HG03575 (cell line): ENCODE measurements at regions not wholly inside any gene's neighbourhood (a gene's known extent, or its start where the extent isn't known, plus 50 kb on each side); places are given as distances from the start of the nearest gene placed in this dataset.

Experiments
- ATAC-seq: cut with Tn5 transposase; IDR thresholded peaks from one replicate; pipeline ENCODE4 v1.9.1; 2021; ENCODE audit not compliant: unreplicated experiment, insufficient number of reproducible peaks, low FRiP score; ENCODE audit errors: extremely low read depth

GRCh38 chr4:129488427-129488826 is 392.5 kb downstream of the C4orf33 start:
- no peak for ATAC-seq

DNA sequence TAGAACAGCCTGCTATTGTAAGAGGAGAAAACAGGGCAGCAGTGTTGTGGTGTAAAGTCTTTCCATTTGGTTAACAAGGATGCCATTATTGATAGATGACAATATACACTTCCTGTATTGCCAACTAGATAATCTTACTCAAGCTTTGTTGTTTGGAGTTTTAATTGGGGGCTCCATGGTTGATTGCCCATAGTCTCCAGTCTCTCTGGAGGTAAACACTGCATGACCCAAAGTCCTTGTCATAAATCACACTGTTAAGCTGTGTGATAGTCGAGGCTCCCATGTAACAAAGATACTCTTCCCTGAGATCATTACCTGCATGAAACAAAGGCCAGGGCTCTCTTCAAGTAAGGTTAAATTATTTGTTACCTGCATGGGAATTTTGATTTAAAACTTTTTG is 394.6 kb downstream of the C4orf33 start:
- ATAC-seq, result no peak

GRCh38 chr4:129498626-129499025 is 402.7 kb downstream of the C4orf33 start:
- no peak for ATAC-seq

GRCh38 chr4:129514852-129515251 is 418.9 kb downstream of the C4orf33 start:
- ATAC-seq, result no peak

- ATAC-seq, result no peak
Observed at GRCh38 chr4:129515356-129515755, 419.4 kb downstream of the C4orf33 start.

DNA sequence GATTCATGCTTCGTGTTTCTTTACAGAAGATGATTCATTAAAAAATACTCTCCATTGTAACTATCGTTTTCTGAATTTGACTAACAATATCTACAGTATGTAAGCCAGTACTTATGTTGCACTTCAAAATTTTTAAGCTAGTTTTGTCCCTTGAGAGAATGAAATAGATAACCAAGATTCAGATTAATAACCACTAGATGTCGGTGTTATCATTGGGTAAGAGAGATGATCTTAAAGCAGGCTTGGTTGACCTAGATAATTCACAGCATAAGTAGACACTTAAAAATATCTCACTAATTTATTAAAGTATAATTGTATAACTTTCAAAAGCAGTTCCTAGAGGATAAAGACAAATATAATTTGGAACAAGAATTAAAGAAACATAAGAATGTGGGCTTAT is 430.9 kb downstream of the C4orf33 start:
- no peak for ATAC-seq

DNA sequence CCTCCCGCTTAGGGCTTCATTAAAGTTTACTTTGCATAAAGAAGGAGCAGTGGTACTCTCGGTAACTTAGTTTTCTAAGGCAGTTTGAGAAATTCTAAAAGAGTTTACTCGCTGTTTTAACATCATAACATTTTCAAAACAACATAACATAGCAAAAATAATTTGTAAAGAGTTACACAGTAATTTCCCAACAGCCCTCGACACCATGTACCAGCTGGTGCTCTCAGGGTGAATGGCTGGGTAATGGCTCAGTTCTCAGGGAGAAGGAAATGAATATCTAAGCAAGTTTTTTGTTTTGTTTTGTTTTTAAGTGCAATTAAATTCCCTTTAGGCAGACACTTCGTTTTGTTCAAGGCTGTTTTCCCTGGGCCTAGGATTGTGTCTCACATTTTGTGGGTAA is 435.3 kb downstream of the C4orf33 start:
- no peak for ATAC-seq

DNA sequence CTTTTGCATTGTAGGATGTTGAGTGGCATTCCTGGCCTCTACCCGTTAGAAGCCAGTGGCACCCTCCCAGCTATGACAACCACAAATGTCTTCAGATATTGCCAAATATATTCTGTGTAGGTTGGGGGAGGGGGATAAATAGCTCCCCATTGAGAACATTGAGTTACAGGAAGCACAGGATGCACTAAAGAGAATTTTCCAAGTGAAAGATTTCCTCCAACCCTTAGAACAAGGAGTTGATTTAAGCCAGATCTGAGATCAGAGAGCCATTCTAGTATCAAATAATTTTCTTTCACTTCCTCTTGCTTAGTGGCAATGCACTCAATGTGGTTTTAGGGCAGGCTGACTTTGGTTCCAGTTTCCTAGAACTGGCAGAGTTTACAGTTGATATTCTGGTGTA is 436.6 kb downstream of the C4orf33 start:
- no peak for ATAC-seq

DNA sequence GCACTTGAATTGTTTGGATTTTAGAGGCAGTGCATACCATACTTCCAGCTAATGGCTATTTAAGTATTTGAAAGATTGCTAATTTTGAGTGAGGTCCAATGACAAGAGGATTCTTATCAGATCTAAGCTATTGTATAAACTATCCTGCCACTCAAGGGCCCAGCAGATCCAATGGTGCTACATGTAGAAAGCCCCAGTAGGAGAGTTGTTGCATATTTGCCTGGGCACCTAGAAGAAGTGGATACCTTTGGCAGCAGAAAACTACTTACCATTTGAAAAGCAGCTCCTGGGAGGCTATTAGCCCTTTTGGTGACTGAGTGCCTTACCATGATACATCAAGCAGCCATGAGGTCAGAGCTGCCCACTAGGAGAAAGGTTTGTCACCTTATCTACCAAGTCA is 447.3 kb downstream of the C4orf33 start:
- ATAC-seq, result no peak

DNA sequence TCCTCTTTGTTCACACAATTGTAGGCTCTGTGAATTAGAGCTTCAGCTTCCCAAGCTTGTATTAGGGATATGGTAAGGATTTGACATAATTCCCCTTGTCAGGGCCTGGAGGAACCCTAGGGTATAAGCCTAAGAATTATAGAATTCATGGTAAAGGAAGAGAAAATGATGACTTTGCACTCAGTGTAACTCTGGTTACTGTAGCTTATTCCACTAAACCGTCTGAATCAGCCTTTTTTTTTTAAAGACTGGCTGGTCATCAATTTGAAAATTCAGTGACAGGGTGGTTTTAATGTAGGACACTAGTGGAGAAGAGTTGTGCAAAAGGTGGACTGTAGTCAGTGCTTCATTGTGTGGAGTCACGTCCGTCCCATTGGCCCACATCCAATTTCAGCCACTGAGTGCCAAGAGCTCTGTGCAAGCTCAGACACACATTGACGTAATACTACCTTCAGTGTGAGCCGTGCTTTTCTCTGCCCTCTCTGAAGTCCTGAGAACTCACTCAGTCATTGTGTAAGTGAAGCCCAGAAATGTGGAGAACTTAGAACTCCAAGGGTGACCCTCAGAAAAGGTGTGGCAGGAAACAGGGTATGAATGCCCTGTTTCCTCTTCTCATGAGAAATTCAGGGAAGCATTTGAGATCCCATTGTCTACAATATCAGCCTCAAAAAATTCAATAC is 449.8 kb downstream of the C4orf33 start:
- no peak for ATAC-seq

DNA sequence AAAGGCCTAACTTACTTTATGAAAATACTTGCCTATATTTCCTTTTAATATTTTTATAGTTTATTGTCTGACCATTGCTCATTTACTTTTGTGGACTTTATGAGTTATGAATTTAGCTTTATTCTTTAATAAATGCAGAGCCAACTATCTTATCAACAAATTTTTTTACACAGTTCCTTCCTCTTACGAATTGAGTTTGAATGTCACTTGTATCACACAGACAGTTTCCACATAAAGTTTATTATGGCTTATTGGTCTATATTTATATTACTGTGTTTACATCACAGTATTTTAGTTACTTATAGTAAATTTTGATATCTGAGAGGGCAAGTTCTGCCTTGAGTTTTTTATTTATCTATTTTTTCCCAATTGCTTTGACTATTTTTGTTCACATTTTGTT is 450.6 kb downstream of the C4orf33 start:
- ATAC-seq, result no peak

GRCh38 chr4:129550281-129550785 is 454.4 kb downstream of the C4orf33 start:
- no peak for ATAC-seq

GRCh38 chr4:129561280-129561679 is 465.3 kb downstream of the C4orf33 start:
- ATAC-seq, result no peak

GRCh38 chr4:129561886-129562671 is 466.1 kb downstream of the C4orf33 start:
- no peak for ATAC-seq

DNA sequence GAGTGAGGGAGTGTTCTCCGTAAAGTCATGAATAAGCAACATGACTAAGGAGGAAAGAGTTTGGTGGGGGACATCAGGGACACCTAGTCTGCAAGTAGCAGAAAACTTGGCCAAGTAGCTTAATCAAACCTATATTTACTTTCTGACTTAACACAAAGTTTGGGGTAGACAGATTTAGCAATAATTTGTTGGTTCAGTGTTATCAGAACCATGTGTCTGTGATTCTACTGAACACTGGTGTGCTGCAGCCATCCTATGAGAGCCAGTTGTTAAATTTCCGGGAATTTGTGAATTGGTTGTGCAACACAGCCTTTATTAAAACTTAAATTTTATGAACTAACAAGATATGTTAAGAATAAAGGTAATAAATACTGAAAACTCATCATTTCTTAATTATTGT is 469.3 kb downstream of the C4orf33 start:
- ATAC-seq, result no peak

DNA sequence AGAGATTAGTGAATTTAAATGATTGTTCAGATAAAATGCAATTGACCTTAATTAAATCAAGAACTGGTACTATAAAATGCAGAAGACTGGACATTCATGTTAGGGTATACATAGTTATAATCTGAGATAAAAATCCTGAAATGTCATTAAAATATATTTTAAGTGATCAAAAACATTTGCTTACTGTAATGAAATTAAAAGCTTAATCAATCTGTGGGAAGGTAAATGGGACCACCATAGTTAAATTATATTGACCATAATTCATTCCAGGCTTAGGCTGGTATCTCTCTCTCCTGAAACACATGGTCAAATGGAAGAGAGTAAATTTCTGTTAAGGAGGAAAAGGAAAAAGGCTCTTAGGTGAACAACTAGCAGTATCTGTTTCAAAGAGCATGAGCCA is 474.4 kb downstream of the C4orf33 start:
- ATAC-seq, result no peak

- ATAC-seq, result no peak
Observed at GRCh38 chr4:129578336-129578735, 482.4 kb downstream of the C4orf33 start.

DNA sequence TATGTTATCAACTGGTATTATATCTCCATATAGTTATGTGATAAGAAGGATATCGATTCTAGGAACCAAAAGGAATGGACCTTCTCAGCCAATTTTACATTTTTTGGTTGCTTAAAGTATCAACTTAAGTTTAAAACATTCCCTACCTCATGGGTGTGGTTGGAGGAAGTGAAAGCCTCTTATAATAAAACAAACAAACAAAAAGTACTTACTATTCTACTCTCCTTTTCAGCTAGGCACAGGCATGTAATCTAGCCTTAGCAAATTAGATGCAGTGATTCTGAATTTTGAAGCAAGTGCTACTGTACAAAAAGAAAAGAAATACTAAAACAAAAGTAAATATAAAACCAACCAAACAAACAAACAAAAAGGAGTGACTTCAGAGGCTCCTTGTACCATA is 485.4 kb downstream of the C4orf33 start:
- no peak for ATAC-seq

GRCh38 chr4:129583868-129584267 is 487.9 kb downstream of the C4orf33 start:
- ATAC-seq, result no peak

- ATAC-seq, result no peak
Observed at GRCh38 chr4:129598582-129598981, 502.6 kb downstream of the C4orf33 start.
